B cell (primary cell): ENCODE measurements at regions not wholly inside any gene's neighbourhood (a gene's known extent, or its start where the extent isn't known, plus 50 kb on each side); places are given as distances from the start of the nearest gene placed in this dataset.

ENCODE experiments used
- CTCF ChIP-seq: fragments of 200-600 bp; IDR thresholded peaks from one replicate; pipeline ENCODE4 v1.8.0; 2022; ENCODE audit warnings: antibody characterized with exemption, mild to moderate bottlenecking
- EZH2 ChIP-seq: IDR thresholded peaks from 2 replicates; pipeline ENCODE4 v1.6.1; 2012; ENCODE audit warnings: borderline replicate concordance, low read depth, mild to moderate bottlenecking, moderate library complexity, low read length; ENCODE audit not compliant: insufficient read depth, poor library complexity, severe bottlenecking

GRCh38 chr1:82073659-82074058 is 272.9 kb downstream of the ADGRL2 start:
- TF ChIP-seq CTCF (no peak), EZH2 (no peak)
